ENCODE measurements at regions not wholly inside any gene's neighbourhood (a gene's known extent, or its start where the extent isn't known, plus 50 kb on each side); places are given as distances from the start of the nearest gene placed in this dataset.
"Not testable (repeated sequence)": the region's sequence is repeated elsewhere in the genome, so short reads cannot be mapped to it uniquely, and the experiment has no call there.

DNA sequence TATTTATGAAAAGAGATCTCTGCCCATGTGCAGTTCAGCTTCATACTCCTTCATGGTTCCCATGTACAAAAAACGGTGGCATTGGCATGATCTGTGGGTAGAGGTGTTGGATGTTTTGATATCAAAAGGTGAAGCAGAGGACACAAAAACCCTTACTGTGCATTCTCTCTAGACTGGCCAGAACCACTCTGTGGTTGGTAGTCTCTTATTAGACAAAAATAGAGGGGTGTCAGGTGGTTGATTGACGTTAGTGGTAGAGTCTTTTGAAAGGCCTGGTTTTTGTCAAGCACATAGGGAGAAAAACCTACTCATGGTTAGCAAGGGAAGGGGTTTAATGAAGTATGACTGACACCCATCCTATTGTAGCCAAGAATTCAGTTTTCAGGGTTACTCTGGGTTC is 400.0 kb upstream of the TMPRSS15 start:
- DNase-seq (ENCODE audit: low read depth in 4 of 4, low spot score in 1 of 4), result no peak

- DNase-seq (ENCODE audit: low read depth in 4 of 4, low spot score in 1 of 4), result no peak
Measured at GRCh38 chr21:18810136-18810535, 406.6 kb upstream of the TMPRSS15 start.

- no peak for DNase-seq (ENCODE audit: low read depth in 4 of 4, low spot score in 1 of 4)
Measured at GRCh38 chr21:18812308-18812707, 408.7 kb upstream of the TMPRSS15 start.

- no peak for DNase-seq (ENCODE audit: low read depth in 4 of 4, low spot score in 1 of 4)
Measured at GRCh38 chr21:18819507-18819906, 415.9 kb upstream of the TMPRSS15 start.

GRCh38 chr21:18826562-18826961 is 423.0 kb upstream of the TMPRSS15 start:
- DNase-seq (ENCODE audit: low read depth in 4 of 4, low spot score in 1 of 4), result no peak

DNA sequence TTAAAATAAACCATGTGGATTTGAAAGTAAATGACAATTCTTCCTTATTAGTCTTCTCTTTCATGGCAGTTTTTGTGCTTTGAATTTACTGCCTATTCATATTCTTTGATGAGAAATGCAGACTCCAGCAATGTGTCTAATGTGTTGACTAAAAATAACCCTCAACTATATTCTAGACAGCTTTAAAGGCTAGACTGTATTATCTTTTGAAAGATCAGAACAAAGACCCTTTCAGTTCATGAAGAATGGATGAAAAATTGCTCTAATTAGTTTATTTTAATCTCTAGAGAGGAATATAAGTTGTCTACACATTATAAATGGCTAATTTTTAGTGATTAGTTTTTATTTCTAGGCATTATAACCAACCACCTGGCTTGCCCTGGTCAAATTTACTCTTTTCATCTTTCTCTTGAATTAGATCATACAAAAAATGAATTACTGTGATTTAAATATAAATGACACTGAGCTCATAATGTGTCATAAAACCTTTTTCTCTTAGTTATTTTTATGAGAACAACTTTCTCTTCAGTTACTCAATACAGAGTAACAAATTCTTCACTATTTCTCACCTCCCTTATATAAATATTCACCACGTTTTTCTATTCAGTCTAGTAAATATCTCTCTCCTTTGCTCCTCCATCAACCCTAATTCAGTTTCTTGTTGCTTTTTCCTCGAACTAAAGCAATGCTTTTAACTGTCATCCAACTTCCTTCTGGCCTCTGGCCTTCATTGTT is 428.5 kb upstream of the TMPRSS15 start:
- no peak for DNase-seq (ENCODE audit: low read depth in 4 of 4, low spot score in 1 of 4)

DNA sequence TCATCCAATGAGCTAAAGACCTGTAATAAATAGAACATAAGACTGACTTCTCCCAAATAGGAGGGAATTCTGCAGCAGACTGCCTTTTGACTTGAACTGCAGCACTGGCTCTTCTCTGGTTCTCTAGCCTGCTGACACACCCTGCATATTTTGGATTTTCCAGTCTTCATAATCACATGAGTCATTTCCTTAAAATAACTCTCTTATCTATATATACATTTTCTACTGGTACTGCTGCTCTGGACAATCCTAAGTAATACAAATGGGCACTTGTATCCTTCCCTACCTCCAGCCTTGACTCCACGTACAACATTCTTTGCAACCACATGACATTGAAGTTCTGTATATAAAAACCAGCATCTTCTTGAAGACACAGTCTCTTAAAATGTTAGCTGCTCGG is 429.4 kb upstream of the TMPRSS15 start:
- DNase-seq (ENCODE audit: low read depth in 4 of 4, low spot score in 1 of 4), result no peak

- DNase-seq (ENCODE audit: low read depth in 4 of 4, low spot score in 1 of 4), result not testable (repeated sequence)
Measured at GRCh38 chr21:18834121-18834520, 430.5 kb upstream of the TMPRSS15 start.

DNA sequence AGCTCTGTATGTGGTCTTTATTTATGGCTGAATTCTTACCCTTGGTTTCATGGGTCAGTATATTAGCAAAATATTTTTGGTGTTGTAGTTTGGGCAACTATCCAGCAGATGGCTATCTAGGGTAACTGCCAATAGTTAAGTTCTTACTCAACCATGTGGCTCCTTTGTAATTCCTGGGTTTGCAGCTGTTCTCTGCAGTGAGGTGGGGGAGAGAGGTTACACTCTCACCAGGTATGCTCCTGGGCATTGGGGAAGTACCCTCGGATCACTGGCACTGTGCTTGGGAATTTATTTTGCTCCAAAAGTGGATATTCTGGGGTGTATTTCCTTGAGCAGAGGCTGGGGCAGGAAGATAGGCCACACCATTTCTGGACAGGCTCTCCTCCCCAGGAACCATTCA is 436.7 kb upstream of the TMPRSS15 start:
- DNase-seq (ENCODE audit: low read depth in 4 of 4, low spot score in 1 of 4), result no peak

GRCh38 chr21:18857606-18858005 is 454.0 kb upstream of the TMPRSS15 start:
- not testable (repeated sequence) for DNase-seq (ENCODE audit: low read depth in 4 of 4, low spot score in 1 of 4)

GRCh38 chr21:18869104-18869503 is 465.5 kb upstream of the TMPRSS15 start:
- DNase-seq (ENCODE audit: low read depth in 4 of 4, low spot score in 1 of 4), result no peak

GRCh38 chr21:18877917-18878316 is 474.3 kb upstream of the TMPRSS15 start:
- DNase-seq (ENCODE audit: low read depth in 4 of 4, low spot score in 1 of 4), result no peak

DNA sequence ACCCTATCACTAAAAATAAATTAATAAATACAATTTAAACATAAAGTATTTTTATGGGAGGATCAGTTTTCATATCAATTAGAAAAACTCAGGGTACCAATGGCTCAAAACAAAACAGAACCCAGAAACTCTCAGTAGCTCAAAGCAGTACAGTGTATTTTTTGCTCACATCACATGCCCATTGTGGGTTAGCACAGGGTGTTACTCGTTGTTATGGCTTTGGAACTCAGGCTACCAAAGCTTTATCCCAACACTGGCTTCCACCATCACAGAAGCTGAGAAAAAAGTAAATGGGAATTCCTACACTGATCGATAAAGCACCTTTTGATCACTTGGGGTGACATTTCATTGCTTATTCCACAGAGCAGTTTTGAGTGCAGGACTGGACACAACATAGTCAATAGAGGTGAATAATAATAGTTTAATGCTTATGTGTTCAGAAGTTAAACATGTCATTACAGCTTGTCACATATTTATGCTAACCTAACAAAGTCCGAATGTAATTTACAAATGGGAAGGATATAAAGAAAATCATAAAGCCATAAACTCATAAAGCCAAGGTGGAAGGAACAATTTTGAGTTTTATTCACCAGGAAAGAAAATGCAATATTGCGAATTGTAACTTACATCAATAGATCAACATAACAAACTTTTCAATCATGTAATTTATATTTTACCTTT is 484.5 kb upstream of the TMPRSS15 start:
- DNase-seq (ENCODE audit: low read depth in 4 of 4, low spot score in 1 of 4), result no peak

- no peak for DNase-seq (ENCODE audit: low read depth in 4 of 4, low spot score in 1 of 4)
Measured at GRCh38 chr21:18893406-18893805, 489.8 kb upstream of the TMPRSS15 start.

DNA sequence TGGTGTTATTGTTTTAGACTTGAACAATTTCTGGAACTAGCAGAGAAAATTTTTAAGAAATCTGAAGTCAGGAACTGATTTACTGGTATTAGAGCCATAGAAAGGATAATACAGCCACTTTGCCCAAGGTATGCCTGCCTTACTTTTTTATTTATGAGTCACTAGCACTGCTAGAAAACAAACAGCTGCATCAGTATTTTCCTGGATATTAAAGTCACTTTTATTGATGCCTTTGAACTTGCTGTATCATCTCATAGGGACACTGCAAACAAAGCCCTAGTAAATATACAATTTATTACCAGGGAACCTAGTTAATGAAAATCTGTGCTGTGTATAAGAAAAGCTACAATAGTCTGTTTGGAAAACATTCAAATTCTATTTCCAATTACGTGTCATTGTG is 490.8 kb upstream of the TMPRSS15 start:
- DNase-seq (ENCODE audit: low read depth in 4 of 4, low spot score in 1 of 4), result no peak

DNA sequence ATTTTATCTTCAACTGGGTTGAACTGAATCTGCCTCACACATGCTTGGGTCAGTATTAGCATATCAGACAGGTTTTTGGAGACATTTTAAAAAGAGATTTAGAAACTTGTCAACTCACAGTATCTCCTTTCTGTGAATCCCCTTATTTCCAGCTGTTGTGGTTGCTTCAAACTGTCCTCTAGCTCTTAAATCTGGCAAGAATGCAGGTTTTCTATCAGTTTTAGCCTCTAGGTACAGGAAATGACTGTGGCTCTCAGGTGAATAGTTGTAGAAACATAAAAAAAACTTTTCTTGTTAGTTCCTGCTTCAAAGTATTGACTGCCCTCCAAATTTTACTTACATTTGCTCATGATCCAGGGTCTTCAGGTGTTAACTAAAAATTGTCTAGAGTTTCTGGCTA is 495.7 kb upstream of the TMPRSS15 start:
- no peak for DNase-seq (ENCODE audit: low read depth in 4 of 4, low spot score in 1 of 4)

- no peak for DNase-seq (ENCODE audit: low read depth in 4 of 4, low spot score in 1 of 4)
Measured at GRCh38 chr21:18902660-18903059, 499.1 kb upstream of the TMPRSS15 start.

GRCh38 chr21:18907076-18907475 is 503.5 kb upstream of the TMPRSS15 start:
- DNase-seq (ENCODE audit: low read depth in 4 of 4, low spot score in 1 of 4), result no peak

DNA sequence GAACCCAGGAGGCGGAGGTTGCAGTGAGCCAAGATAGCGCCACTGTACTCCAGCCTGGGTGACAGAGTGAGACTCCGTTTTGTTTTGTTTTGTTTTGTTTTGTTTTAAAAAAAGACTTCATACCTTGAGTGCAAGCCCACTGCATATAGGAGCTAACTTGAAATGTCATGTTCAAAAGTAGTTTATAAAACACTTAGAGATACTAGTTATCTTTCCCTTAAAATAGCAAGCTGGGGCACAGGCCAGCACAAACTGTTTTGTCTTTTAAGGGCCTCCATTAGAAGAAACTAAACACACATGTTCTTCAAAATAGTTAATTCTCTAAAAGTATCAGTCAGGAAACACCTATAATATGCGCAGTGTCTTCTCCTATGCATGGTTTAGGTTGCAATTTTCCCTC is 505.1 kb upstream of the TMPRSS15 start:
- DNase-seq (ENCODE audit: low read depth in 4 of 4, low spot score in 1 of 4), result no peak

DNA sequence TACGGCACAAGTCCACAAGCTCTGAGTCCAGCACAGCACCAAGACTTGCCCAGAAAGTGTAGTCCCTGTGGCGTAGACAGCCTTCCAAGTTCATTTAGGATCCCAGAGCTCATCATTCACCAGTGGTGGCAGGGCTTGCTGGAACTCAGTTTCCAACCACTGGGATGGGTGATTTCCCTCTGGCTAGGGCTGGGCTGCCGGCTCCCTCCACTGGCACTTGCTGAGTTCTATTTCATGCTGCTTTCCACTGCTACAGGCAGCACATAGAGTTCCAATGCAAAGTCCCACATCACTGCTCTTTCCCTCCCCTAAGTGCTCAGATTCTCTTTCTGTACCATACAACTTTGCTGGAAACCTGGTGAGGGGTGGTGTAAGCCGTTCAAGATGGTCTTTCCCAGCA is 510.3 kb upstream of the TMPRSS15 start:
- DNase-seq (ENCODE audit: low read depth in 4 of 4, low spot score in 1 of 4), result no peak

DNA sequence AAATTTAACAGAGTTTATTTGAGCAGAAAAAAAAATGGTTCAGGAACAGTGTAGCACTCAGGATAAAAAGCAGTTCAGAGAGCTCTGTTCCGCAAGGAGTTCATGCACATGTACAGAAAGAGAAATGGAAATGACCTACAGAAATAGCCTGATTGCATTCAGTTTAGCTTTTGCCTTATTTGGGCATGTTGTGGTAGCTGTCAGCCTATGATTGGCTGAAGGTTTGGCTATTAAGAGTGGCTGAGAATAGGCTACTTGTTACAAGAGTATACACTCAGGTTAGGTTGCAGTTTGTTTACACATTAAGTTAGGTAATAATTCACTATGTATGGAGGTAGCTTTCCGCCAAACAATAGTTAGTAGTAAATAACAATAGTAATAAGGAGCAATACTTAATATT is 511.0 kb upstream of the TMPRSS15 start:
- no peak for DNase-seq (ENCODE audit: low read depth in 4 of 4, low spot score in 1 of 4)

DNA sequence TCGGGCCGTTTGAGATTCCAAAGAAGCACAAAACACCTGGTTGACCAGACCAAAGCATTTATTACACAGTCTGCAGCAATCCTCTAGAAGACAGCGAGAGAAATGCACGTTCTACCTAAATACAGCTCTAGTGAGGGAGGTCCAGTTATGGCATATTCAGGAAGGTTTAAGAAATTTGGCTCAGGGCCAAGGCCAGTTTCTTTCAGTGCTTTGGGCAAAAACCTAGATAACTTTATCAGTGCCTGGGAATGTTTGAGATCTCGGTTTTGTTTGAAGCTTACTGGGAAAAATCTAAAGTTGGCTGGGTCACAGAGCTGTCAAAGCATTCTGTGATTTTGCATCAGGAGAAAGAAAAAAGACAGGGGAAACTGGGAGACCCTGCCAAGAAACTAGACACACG is 514.0 kb upstream of the TMPRSS15 start:
- no peak for DNase-seq (ENCODE audit: low read depth in 4 of 4, low spot score in 1 of 4)

- no peak for DNase-seq (ENCODE audit: low read depth in 4 of 4, low spot score in 1 of 4)
Measured at GRCh38 chr21:18931237-18931636, 527.7 kb upstream of the TMPRSS15 start.

Measured in stimulated activated CD4-positive, alpha-beta T cell treated with anti-CD3 and anti-CD28 coated beads, Interleukin-1b, Interleukin-23, amount 100 ng/mL, for 24 hours (primary cell).